H9 (cell line): ENCODE measurements at regions not wholly inside any gene's neighbourhood (a gene's known extent, or its start where the extent isn't known, plus 50 kb on each side); places are given as distances from the start of the nearest gene placed in this dataset.

ENCODE experiments used
- DNase-seq: peaks from one replicate; pipeline ENCODE4 v3.0.0-alpha.2; 2017
- H2AFZ ChIP-seq: one replicate; pipeline ENCODE4 v1.6.1; 2013; ENCODE audit warnings: mild to moderate bottlenecking, low read length, control low read depth, moderate library complexity
- H2AK5ac ChIP-seq: 2 replicates; pipeline ENCODE4 v1.6.1; 2013; ENCODE audit warnings: low read length, control low read depth, mixed read lengths; ENCODE audit not compliant: insufficient read length
- H2BK120ac ChIP-seq: one replicate; pipeline ENCODE4 v1.6.1; 2013; ENCODE audit warnings: low read depth, mild to moderate bottlenecking, low read length, control low read depth, inconsistent platforms; ENCODE audit not compliant: poor library complexity, severe bottlenecking
- H2BK12ac ChIP-seq: 2 replicates; pipeline ENCODE4 v1.6.1; 2013; ENCODE audit warnings: low read length, control low read depth, mixed read lengths, low read depth; ENCODE audit not compliant: insufficient read length
- H2BK15ac ChIP-seq: 2 replicates; pipeline ENCODE4 v1.6.1; 2013; ENCODE audit warnings: low read depth, low read length, control low read depth
- H2BK20ac ChIP-seq: one replicate; pipeline ENCODE4 v1.6.1; 2013; ENCODE audit warnings: low read depth, mild to moderate bottlenecking, low read length, control low read depth, inconsistent platforms; ENCODE audit not compliant: poor library complexity, severe bottlenecking
- H2BK5ac ChIP-seq: 2 replicates; pipeline ENCODE4 v1.6.1; 2013; ENCODE audit warnings: low read length, control low read depth, mixed read lengths; ENCODE audit not compliant: insufficient read length
- H3K14ac ChIP-seq: 2 replicates; pipeline ENCODE4 v1.6.1; 2013; ENCODE audit warnings: low read length, control low read depth; ENCODE audit not compliant: insufficient read depth
- H3K18ac ChIP-seq: 2 replicates; pipeline ENCODE4 v1.6.1; 2013; ENCODE audit warnings: low read depth, mild to moderate bottlenecking, mixed read lengths, low read length, control low read depth; ENCODE audit not compliant: insufficient read length
- H3K23ac ChIP-seq: 2 replicates; pipeline ENCODE4 v1.6.1; 2013; ENCODE audit warnings: low read length, control low read depth, mixed read lengths, low read depth; ENCODE audit not compliant: insufficient read length
- H3K23me2 ChIP-seq: 2 replicates; pipeline ENCODE4 v1.6.1; 2013; ENCODE audit warnings: low read depth, mild to moderate bottlenecking, mixed read lengths, low read length, control low read depth; ENCODE audit not compliant: insufficient read length, poor library complexity, severe bottlenecking
- H3K27ac ChIP-seq: 2 replicates; pipeline ENCODE4 v1.5.1; 2013; ENCODE audit warnings: low read length, control low read depth, mixed read lengths, low read depth; ENCODE audit not compliant: insufficient read length
- H3K27me3 ChIP-seq: 2 replicates; pipeline ENCODE4 v1.6.1; 2013; ENCODE audit warnings: low read length, control low read depth, inconsistent platforms; ENCODE audit not compliant: insufficient read depth
- H3K4ac ChIP-seq: 2 replicates; pipeline ENCODE4 v1.6.1; 2013; ENCODE audit warnings: low read depth, mild to moderate bottlenecking, control low read depth, inconsistent platforms, low read length, moderate library complexity
- H3K4me1 ChIP-seq: 2 replicates; pipeline ENCODE4 v1.6.1; 2013; ENCODE audit warnings: low read length, control low read depth, inconsistent platforms; ENCODE audit not compliant: insufficient read depth
- H3K4me2 ChIP-seq: 2 replicates; pipeline ENCODE4 v1.6.1; 2013; ENCODE audit warnings: low read length, control low read depth, mixed read lengths; ENCODE audit not compliant: insufficient read length, insufficient read depth
- H3K56ac ChIP-seq: 2 replicates; pipeline ENCODE4 v1.6.1; 2013; ENCODE audit warnings: low read depth, mild to moderate bottlenecking, mixed read lengths, low read length, control low read depth; ENCODE audit not compliant: insufficient read length
- H3K79me1 ChIP-seq: 2 replicates; pipeline ENCODE4 v1.6.1; 2013; ENCODE audit warnings: low read depth, mild to moderate bottlenecking, moderate library complexity, low read length, control low read depth, inconsistent platforms; ENCODE audit not compliant: insufficient read depth, poor library complexity, severe bottlenecking
- H3K79me2 ChIP-seq: 2 replicates; pipeline ENCODE4 v1.6.1; 2013; ENCODE audit warnings: low read length, control low read depth, inconsistent platforms; ENCODE audit not compliant: insufficient read depth
- H3K9ac ChIP-seq: 2 replicates; pipeline ENCODE4 v1.6.1; 2013; ENCODE audit warnings: low read length, control low read depth, mixed read lengths; ENCODE audit not compliant: insufficient read length; ENCODE audit errors: extremely low read depth
- H3K9me3 ChIP-seq: one replicate; pipeline ENCODE4 v1.6.1; 2013; ENCODE audit warnings: low read depth, low read length, inconsistent platforms; ENCODE audit not compliant: control insufficient read depth
- H3T11ph ChIP-seq: one replicate; pipeline ENCODE4 v1.6.1; 2013; ENCODE audit warnings: mild to moderate bottlenecking, low read length, control low read depth, inconsistent platforms
- H4K20me1 ChIP-seq: one replicate; pipeline ENCODE4 v1.6.1; 2013; ENCODE audit not compliant: control insufficient read depth, insufficient read length, insufficient read depth
- H4K5ac ChIP-seq: 2 replicates; pipeline ENCODE4 v1.6.1; 2013; ENCODE audit warnings: low read depth, mild to moderate bottlenecking, mixed read lengths, low read length, control low read depth; ENCODE audit not compliant: insufficient read length
- H4K8ac ChIP-seq: replicated peaks from 2 replicates; pipeline ENCODE4 v1.6.1; 2013; ENCODE audit warnings: low read length, control low read depth, mixed read lengths, low read depth; ENCODE audit not compliant: insufficient read length
- H4K91ac ChIP-seq: 2 replicates; pipeline ENCODE4 v1.6.1; 2013; ENCODE audit warnings: low read depth, mild to moderate bottlenecking, moderate library complexity, mixed read lengths, low read length, control low read depth; ENCODE audit not compliant: insufficient read length
- H3K27ac Mint-ChIP-seq, 3 experiments: 2 replicates in 2 of 3; 3 replicates in 1 of 3; pipeline ENCODE4 v1.8.0; 2020 to 2021; ENCODE audit warnings: mixed read lengths in 3 of 3, mild to moderate bottlenecking in 1 of 3, moderate library complexity in 1 of 3
- H3K27me3 Mint-ChIP-seq: 2 replicates; pipeline ENCODE4 v1.8.0; 2021; ENCODE audit warnings: low read depth, mild to moderate bottlenecking, moderate library complexity, mixed read lengths
- H3K36me3 Mint-ChIP-seq, 3 experiments: 2 replicates in 2 of 3; 3 replicates in 1 of 3; pipeline ENCODE4 v1.8.0; 2020 to 2021; ENCODE audit warnings: low read depth in 3 of 3, mixed read lengths in 3 of 3; ENCODE audit not compliant: insufficient read depth in 1 of 3
- H3K4me1 Mint-ChIP-seq, 2 experiments: 2 replicates each; pipeline ENCODE4 v1.8.0; 2020; ENCODE audit warnings: mixed read lengths in 2 of 2
- H3K4me3 Mint-ChIP-seq, 2 experiments: 2 replicates in 1 of 2; 3 replicates in 1 of 2; pipeline ENCODE4 v1.8.0; 2020 to 2021; ENCODE audit warnings: mild to moderate bottlenecking in 2 of 2, mixed read lengths in 2 of 2, moderate library complexity in 1 of 2
- H3K9me3 Mint-ChIP-seq, 2 experiments: 2 replicates in 1 of 2; 3 replicates in 1 of 2; pipeline ENCODE4 v1.8.0; 2020; ENCODE audit warnings: mild to moderate bottlenecking in 2 of 2, mixed read lengths in 2 of 2, moderate library complexity in 1 of 2
- WGBS: extraction: QIAGEN DNeasy Blood & Tissue Kit; methylation state at CpG from one replicate; pipeline ENCODE4 v1.1.7; 2013; ENCODE audit warnings: missing lambda C conversion rate, low lambda C conversion rate, mixed read lengths; ENCODE audit not compliant: insufficient read length; ENCODE audit errors: extremely low coverage; 5-methylcytosine and 5-hydroxymethylcytosine counted together
- TF ChIP-seq, protein P1 (sequence below): fragments of 200-600 bp; sonication (generic); conservative IDR thresholded peaks from 3 replicates; pipeline ENCODE4 v1.8.0; 2021; ENCODE audit warnings: antibody characterized with exemption, mild to moderate bottlenecking

GRCh38 chr18:26708806-26709716 lies 156.4 kb downstream of the AQP4 start:
- peaks cover 5% of the 10 kb centered on the region; the same call in 1 of the 2 replicates for H3K4me1 ChIP-seq
- no peak overlapping the region for H4K5ac ChIP-seq
- no peak overlapping the region for H3K27ac ChIP-seq
- Mint-ChIP-seq H3K36me3 (no peaks in the 10 kb centered on the region), H3K27me3 (peaks cover 21% of the 10 kb centered on the region), H3K4me1 (peaks cover 29 to 45% of the 10 kb centered on the region in 2 experiments), H3K4me3 (no peak overlapping the region), H3K9me3 (no peaks in the 10 kb centered on the region; a peak in 1 of 5 replicates), H3K27ac (no peak overlapping the region)
- no peak overlapping the region for H4K8ac ChIP-seq
- no peak overlapping the region for H3T11ph ChIP-seq
- H2BK15ac ChIP-seq = no peak overlapping the region
- no peak overlapping the region for H3K4me2 ChIP-seq
- WGBS = no CpG with 5 or more reads among the region's 7 CpGs
- no peak overlapping the region for H2BK12ac ChIP-seq
- H2BK5ac ChIP-seq = no peak overlapping the region
- no peak overlapping the region for H3K9ac ChIP-seq
- no peaks in the 10 kb centered on the region for H3K9me3 ChIP-seq
- H2BK20ac ChIP-seq = no peak overlapping the region
- H3K79me2 ChIP-seq = no peaks in the 10 kb centered on the region
- H2AFZ ChIP-seq = no peak overlapping the region
- TF ChIP-seq, protein P1, sequence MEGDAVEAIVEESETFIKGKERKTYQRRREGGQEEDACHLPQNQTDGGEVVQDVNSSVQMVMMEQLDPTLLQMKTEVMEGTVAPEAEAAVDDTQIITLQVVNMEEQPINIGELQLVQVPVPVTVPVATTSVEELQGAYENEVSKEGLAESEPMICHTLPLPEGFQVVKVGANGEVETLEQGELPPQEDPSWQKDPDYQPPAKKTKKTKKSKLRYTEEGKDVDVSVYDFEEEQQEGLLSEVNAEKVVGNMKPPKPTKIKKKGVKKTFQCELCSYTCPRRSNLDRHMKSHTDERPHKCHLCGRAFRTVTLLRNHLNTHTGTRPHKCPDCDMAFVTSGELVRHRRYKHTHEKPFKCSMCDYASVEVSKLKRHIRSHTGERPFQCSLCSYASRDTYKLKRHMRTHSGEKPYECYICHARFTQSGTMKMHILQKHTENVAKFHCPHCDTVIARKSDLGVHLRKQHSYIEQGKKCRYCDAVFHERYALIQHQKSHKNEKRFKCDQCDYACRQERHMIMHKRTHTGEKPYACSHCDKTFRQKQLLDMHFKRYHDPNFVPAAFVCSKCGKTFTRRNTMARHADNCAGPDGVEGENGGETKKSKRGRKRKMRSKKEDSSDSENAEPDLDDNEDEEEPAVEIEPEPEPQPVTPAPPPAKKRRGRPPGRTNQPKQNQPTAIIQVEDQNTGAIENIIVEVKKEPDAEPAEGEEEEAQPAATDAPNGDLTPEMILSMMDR = no peak
- no peaks in the 10 kb centered on the region for H3K27me3 ChIP-seq
- H4K20me1 ChIP-seq = no peaks in the 10 kb centered on the region
- H3K79me1 ChIP-seq = no peaks in the 10 kb centered on the region
- no peak overlapping the region for H4K91ac ChIP-seq
- no peak overlapping the region for H3K14ac ChIP-seq
- no peak overlapping the region for H2AK5ac ChIP-seq
- H3K23ac ChIP-seq = no peak overlapping the region
- H3K56ac ChIP-seq = no peak overlapping the region
- no peak overlapping the region for H3K4ac ChIP-seq
- no peak overlapping the region for H3K18ac ChIP-seq
- H3K23me2 ChIP-seq = no peaks in the 10 kb centered on the region
- no peak overlapping the region for H2BK120ac ChIP-seq
- DNase-seq = no peak
